NCI-H82 treated with DMSO at 0.1 percent for 48 hours (cell line): ENCODE measurements at regions not wholly inside any gene's neighbourhood (a gene's known extent, or its start where the extent isn't known, plus 50 kb on each side); places are given as distances from the start of the nearest gene placed in this dataset.
"Not testable (repeated sequence)": the region's sequence is repeated elsewhere in the genome, so short reads cannot be mapped to it uniquely, and the experiment has no call there.

ENCODE experiments used
- DNase-seq: peaks from one replicate; lab custom pipeline; 2025; ENCODE audit not compliant: unreplicated experiment; lab: John Stamatoyannopoulos, UW

GRCh38 chr13:50226515-50227155, 211.4 kb downstream of the KCNRG start:
- no peak for DNase-seq

GRCh38 chr13:50227361-50227760, 212.1 kb downstream of the KCNRG start:
- no peak for DNase-seq

DNA sequence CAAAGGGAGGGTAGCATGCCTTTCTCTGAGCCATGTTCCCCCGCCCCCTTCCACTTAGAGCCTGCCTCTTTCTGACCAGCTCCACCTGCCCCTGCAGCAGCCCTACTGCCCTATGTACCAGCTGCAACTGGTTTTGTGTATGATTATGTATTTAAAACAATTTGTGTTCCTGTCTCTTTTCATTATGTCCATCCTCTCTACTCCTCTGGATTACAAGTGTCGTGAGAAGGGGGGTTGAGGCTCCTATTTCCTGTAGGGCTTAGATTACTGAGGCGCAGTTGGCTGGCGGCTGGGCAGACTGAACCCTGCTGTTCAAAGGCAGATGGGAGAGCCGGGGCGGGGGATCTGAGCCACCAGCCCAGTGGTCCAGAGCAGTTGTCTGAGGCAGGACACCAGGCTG, 213.3 kb downstream of the KCNRG start:
- no peak for DNase-seq

DNA sequence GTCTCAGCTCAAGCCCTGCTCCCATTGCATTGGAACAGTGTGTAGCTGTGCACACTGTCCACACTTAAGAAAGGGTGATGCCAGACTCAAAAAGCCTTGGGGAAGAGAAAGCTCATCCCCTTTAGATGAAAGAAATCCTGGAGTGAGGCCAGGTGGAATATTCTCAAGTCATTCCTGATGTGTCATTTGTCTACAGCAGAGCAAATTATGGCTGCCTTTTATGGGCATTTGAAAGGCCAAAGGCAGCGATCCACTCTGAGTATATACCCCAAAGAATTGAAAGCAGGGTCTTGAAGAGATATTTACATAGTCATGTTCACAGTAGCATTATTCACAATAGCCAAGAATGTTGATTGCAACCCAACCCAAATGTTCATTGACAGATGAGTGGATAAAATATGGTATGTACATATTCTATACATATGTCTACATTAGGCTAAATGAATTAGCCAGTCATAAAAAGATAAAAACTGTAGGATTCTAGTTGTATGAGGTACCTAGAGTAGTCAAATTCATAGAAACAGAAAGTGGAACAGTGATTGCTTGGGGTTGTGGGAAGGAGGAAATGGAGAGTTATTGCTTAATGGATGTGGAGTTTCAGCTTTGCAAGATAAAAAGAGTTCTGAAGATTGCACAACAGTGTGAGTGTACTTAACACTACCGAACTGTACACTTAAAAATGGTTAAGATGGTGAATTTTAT, 214.9 kb downstream of the KCNRG start:
- no peak for DNase-seq

GRCh38 chr13:50230662-50230978, 215.4 kb downstream of the KCNRG start:
- no peak for DNase-seq

DNA sequence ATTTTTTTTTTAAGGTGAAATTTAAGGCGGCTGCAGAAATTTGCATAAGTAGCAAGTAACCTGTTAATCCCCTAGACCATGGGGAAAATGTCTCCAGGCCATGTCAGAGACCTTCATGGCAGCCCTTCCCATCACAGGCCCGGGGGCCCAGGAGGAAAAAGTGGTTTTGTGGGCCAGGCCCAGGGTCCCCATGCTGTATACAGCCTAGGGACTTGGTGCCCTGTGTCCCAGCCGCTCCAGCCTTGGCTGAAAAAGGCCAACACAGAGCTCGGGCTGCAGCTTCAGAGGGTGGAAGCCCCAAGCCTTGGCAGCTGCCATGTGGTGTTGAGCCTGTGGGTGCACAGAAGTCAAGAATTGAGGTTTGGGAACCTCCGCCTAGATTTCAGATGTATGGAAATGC, 218.3 kb downstream of the KCNRG start:
- DNase-seq: not testable (repeated sequence)

GRCh38 chr13:50235604-50236342, 220.5 kb downstream of the KCNRG start:
- no peak for DNase-seq

- no peak for DNase-seq
Observed at GRCh38 chr13:50236898-50237318, 221.7 kb downstream of the KCNRG start.

DNA sequence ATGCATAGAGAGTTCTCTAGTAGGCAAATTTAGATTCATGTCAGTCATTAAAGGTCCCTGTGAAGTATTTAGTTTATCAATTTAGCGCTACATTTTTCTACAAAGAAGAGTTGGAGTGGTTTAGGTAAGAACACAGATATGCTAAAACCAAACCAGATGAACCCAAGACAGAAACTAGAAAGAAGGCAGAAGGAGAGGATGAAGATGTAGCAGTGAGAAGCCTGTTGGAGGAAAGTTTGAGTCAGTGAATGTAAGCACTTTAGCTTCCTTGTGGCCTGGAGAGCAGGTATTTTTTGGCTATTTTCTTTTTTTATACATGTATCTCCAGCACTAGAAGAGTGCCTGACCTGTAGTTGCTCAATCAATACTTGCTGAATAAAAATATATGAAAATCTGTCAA, 223.7 kb downstream of the KCNRG start:
- no peak for DNase-seq

DNA sequence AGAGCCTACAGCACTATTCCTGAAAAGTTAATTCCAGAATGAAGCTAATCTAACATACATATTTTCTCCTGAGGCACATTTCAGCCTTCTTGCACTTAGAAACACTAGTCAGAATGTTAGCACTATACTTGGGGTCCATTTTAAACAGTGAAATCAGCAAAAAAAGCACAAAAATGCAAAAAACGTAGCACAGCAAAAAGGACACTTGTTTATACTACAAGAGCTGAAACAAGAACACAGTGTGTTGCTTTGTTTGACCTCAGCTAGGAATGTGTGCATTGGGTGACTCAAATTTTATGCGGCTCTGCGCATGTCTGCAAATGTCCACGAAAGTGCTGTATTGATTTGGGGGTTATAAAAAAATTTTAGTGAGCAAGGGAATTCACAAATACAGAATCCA, 226.2 kb downstream of the KCNRG start:
- DNase-seq: no peak

DNA sequence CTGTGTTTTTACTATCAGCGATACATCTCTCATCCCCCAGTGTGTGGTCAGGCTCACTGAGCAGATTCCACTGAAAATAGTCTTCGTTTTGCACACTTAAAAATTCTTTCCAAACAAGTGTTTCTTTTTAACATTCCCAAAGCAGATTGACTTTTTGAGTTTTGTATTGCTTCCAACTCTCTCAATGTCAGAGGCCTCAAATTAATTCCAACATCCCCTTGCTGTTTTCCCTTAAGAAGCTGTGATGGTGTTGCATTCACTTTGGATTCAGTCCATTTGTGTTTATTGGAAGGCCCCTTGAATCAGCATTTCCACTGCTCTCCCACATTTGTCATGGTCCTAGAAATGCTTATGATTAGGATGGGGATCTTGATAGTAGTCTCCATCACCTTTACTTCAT, 228.7 kb downstream of the KCNRG start:
- no peak for DNase-seq

- no peak for DNase-seq
Observed at GRCh38 chr13:50244355-50244712, 229.1 kb downstream of the KCNRG start.

DNA sequence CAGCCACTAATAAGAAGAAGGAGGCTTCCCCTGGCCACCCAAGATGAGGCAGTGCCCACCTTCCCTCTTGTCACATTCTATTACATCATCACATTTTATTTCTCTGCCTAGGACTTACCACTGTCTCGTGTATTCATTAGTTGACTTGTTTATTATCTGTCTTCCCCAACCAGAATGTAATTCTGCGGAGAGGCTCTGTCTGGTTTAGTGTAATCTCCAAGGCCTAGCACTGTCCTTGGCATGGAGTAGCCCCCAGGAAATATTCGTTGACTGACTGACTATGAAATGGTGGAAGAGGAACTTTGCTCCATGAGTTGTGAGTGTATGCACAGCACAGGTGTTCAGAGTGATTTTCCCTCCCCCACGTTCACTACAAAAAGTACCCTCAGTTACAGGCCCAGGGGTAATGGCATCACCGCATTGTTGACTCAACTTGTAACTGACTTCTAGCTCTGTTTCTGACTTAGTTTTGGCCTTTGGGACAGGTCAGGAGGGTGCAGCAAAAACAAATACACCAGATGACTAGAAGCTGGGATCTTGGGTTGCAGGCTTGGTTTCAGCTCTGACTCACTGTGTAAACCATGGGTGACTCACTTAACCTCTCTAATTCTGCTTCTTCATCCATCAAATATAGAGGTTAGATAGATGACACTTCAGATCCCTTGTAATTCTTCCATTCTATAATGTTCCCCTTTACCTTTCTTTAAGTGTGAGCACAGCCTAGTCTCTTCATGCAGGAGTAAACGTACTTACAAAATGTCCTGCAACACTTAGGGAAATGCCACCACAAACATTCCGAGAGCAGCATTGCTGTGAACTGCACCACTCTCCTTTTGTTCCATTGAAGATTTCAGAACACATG, 229.7 kb downstream of the KCNRG start:
- no peak for DNase-seq

DNA sequence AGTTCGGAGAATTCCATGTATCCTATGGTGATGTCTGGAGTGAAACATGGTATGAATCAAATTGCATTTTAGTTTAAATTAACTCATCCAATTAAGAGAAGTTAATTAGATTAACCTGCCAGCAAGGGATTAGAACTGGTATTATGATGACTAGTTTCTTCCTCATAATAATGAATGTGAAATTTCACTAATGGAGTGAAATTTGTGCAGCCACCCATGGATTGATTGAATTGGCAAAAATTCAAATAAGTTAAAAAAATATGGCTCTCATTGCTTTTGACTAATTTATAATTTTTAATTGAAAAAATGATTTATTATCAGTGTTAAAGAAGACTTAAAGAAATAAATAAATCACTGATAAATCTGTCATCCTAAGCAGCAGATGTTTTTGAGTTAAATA, 232.0 kb downstream of the KCNRG start:
- peak; percentile 81 for DNase-seq

- no peak for DNase-seq
Observed at GRCh38 chr13:50248516-50249143, 233.4 kb downstream of the KCNRG start.

DNA sequence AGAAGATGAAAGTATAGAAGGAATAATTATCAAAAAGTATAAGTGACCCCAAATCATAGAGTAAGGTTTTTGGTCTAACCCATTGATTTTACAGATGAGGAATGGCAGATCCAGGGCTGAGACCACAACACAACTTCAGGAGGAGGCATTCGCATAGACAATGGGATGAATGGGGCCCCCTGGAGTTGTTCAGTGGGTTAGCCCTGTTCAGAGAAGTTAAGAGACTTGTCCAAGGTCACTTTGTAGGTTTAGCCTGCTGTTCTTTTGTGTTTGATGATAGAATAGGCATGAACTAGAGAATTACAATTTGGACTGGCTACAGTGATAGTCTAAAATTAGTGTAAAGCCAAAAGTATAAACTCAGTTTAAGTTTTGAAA, 233.9 kb downstream of the KCNRG start:
- DNase-seq: no peak

DNA sequence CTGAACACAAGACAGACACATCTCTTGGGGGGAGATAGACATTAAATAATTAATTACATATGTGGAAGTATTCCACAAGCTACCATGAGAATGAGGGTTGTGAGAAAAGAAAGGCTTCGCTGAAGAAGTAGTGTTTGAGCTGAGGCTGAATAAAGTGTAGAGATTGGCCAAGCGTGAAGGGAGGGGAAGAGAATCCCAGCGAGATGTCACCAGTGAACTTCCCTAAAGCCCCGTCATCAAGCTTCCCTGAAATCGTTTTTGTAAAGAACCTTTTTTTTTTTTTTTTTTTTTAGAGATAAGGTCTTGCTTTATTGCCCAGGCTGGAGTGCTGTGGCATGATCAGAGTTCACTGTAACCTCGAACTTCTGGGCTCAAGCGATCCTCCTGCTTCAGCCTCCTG, 235.2 kb downstream of the KCNRG start:
- DNase-seq: no peak

- no peak for DNase-seq
Observed at GRCh38 chr13:50255639-50256038, 240.4 kb downstream of the KCNRG start.

DNA sequence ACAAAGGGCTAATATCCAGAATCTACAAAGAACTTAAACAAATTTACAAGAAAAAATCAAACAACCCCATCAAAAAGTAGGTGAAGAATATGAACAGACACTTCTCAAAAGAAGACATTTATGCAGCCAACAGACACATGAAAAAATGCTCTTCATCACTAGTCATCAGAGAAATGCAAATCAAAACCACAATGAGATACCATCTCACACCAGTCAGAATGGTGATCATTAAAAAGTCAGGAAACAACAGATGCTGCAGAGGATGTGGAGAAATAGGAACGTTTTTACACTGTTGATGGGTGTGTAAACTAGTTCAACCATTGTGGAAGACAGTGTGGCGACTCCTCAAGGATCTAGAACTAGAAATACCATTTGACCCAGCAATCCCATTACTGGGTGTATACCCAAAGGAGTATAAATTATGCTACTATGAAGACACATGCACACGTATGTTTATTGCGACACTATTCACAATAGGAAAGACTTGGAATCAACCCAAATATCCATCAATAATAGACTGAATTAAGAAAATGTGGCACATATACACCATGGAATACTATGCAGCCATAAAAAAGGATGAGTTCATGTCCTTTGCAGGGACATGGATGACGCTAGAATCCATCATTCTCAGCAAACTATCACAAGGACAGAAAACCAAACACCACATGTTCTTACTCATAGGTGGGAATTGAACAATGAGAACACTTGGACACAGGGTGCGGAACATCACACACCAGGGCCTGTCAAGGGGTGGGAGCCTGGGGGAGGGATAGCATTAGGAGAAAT, 241.5 kb downstream of the KCNRG start:
- DNase-seq: not testable (repeated sequence)

DNA sequence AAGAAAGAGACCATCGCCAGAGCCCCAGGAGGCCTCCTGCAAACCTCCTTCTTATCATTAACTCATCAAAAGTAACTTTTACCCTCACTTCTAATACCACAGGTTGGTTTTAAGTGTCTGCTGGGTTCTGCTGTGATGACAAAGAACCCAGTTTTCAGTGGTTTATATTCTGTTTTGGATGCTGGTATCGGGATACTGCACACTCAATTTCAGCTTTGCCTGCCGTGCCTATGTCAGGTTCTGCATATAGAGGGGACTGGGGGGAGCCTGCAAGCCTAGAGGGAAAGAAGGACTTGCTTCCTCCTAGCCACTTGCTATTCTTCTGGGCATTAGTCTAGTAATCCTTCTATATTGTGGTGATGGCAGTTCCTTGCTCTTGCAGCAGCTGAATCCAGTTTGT, 242.4 kb downstream of the KCNRG start:
- DNase-seq: no peak
